HG03097 (cell line): ENCODE measurements at regions not wholly inside any gene's neighbourhood (a gene's known extent, or its start where the extent isn't known, plus 50 kb on each side); places are given as distances from the start of the nearest gene placed in this dataset.

Experiments used
- ATAC-seq: cut with Tn5 transposase; IDR thresholded peaks from one replicate; pipeline ENCODE4 v1.9.1; 2021; ENCODE audit not compliant: unreplicated experiment, low FRiP score

GRCh38 chr4:173862754-173863153 lies 332.7 kb upstream of the HAND2 start:
- no peak for ATAC-seq

DNA sequence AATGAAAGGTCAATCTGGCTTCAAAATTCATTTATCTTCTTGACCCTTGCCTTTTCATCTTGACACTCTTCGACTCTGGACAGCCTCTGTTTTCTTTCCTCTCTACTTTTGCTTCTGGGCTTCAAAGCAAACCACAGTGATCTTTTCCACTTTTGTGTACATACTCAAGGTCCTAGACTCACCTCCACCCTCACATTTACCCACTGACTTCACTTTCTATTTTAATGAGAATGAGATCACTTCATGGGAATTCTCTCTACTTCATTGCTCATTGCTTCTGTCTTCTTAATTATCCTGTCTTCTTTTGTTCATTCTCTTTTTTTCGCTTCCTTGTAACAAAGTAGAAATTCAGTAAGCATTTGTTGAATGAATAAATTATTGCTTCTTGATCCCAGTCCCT lies 330.1 kb upstream of the HAND2 start:
- ATAC-seq: no peak

- ATAC-seq: no peak
Measured at GRCh38 chr4:173859091-173859713, 329.2 kb upstream of the HAND2 start.

GRCh38 chr4:173858471-173858870 lies 328.4 kb upstream of the HAND2 start:
- no peak for ATAC-seq

GRCh38 chr4:173857828-173858227 lies 327.8 kb upstream of the HAND2 start:
- no peak for ATAC-seq

- ATAC-seq: no peak
Measured at GRCh38 chr4:173855015-173855414, 325.0 kb upstream of the HAND2 start.

- no peak for ATAC-seq
Measured at GRCh38 chr4:173852775-173853174, 322.7 kb upstream of the HAND2 start.

DNA sequence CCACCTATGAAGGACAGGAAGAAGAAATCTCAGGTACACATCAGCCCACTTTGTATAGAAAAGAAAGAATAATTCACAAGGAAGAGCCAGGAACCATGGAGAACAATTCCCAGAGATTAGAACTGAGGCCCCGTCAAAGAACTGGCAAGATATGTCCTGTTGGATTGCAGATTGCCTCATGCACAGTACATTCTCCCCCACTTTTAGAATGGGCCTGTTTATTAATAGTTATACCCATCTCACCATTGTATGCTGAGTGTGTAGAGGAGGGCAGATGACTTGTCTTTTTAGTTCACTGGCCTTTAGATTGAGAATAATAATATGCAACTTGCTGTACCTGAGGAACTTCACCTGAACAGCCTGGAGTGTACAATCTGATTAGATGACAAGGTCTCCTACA lies 315.6 kb upstream of the HAND2 start:
- no peak for ATAC-seq

DNA sequence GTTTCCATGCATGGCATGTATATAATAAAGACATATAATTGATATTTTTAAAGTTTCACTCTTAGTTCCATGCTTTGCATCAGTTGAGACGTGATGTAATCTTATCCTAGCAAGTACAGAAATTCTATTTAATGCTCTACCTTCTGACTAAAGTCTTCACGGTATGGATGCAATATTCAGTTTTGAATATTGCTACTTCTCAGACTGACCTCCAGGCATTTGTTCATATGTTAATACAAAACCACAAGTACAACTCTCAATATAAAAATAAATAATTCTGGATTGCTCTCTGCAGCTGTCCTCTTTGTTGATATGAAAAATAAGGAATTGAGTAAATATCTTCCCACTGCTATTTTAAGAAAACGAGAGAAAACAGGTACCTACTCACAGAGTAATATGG lies 309.8 kb upstream of the HAND2 start:
- no peak for ATAC-seq

- ATAC-seq: no peak
Measured at GRCh38 chr4:173837517-173837916, 307.5 kb upstream of the HAND2 start.

DNA sequence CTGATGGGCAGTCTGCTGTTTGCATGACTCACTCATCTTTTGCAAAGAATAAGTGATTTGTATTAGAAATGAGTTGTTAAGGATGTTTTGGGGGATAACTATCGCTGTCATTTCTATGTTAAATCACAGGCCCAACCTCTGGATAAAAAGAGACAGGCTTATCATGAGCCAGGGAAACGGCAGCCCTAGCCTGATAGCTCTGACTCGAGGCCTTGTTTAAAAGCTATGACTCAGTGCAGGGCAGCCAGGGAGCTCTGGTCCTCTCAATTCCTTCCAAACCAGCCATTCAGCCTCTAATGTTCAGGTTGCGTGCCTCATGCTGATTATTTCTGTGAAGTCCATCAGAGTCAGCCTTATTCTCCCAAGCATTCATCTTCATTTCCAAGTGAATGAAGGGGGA lies 305.9 kb upstream of the HAND2 start:
- ATAC-seq: no peak

- no peak for ATAC-seq
Measured at GRCh38 chr4:173834151-173834550, 304.1 kb upstream of the HAND2 start.

DNA sequence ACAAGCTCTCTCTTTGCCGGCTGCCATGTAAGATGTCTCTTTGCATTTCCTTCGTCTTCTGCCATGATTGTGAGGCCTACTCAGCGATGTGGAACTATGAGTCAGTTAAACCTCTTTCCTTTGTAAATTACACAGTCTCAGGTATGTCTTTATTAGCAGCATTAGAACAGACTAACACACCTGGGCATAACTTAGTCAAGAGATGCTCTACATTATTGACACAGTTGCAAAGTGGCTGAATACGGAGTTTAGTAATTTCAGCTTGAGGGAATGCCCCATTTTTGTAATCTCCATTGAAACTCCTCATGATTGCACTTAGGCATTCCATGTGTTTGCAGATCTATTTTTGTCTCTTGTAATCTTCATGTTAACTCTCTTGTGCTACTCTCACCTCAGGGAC lies 299.5 kb upstream of the HAND2 start:
- no peak for ATAC-seq

DNA sequence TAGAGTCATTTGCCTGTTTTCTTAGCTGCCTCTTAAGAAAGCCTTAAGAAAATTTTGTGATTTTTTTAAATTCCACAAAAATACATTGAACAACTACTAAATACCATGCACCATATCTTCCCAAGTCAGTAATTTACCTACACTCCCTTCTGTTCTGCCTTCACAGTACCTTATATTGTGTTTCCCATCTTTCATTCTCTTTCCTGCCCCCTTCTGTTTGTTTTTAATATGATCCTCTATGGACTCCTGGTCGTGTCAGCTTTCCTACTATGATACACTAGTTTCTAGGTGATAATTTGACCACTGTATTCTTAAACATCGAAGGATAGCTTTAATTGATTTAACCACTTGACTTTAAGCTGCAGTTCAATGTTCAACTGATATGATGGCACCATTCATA lies 297.7 kb upstream of the HAND2 start:
- ATAC-seq: no peak

DNA sequence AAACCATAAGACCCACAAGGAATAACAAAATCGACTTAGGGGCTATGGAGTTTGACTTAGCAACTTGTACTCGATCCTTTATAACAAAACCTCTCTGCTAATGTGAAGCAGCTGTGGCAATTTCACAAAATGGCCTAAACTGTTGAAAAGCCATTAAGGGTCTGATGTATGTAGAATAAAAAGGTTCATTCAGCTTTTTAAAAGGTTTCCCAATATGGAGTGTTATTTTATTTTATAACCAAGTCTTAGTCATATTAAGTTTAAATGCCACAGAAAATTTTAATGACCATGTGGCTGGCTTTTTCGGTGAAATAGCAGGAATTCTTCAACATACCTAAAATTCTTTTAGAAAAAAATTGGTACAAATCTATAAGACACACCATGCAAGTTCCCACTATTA lies 291.8 kb upstream of the HAND2 start:
- no peak for ATAC-seq

DNA sequence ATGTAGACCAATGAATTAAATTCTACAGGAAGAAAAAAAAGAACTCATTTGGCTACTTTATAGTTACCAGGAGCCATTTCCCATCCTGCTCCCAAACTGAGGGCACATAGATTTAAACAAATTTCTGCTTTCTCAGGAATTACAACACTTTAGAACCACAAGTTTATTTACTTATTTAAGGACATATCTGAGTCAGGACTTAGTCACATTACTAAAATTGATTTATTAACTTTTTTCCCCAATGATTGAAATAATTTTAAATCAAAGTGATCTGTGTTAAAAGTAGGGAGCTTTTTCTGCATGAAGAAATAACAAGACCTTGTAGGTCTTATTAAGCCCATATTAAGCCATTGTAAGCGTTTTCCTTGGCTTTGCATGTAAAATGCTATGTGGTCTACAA lies 291.0 kb upstream of the HAND2 start:
- ATAC-seq: no peak

DNA sequence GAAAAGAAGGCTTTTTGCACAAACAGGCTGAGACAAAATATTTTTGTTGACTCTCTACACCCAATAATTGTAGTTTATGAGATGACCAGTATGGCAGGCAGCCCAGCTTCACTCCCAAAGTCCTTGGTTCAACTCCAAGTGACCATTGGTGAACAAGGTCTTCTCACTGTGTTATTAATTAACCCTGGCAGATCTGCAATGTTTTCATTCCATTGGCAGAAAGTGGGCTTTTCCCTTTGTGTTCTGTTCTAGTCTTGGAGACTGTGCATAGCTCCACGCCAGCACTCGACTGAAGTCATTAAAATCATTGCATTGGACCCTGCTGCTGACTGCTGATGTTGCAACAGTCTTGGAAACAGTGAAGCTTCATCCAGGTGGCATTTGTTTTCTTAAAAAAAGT lies 277.3 kb upstream of the HAND2 start:
- no peak for ATAC-seq

GRCh38 chr4:173805884-173806283 lies 275.9 kb upstream of the HAND2 start:
- ATAC-seq: no peak

GRCh38 chr4:173802662-173803022 lies 272.6 kb upstream of the HAND2 start:
- no peak for ATAC-seq

GRCh38 chr4:173801876-173802661 lies 272.0 kb upstream of the HAND2 start:
- no peak for ATAC-seq

DNA sequence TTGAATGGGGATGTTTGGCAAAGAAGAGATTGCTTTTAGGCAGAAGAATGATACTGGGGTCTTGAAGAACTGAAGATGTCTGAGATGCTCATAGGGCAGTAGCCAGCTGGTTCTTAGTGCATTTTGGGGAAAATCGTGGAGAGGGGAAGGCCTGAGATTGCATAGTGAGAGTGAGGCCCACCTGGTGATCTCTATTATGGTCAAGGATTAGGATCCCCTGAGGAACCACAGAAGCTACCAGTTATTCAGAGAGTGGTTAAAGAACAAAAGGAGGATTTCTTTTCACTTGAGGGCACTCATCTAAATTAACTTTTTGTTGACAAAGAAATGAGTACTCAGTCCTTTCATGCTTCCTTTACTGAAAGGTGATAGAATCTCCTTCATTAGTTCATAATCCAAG lies 271.3 kb upstream of the HAND2 start:
- ATAC-seq: no peak

DNA sequence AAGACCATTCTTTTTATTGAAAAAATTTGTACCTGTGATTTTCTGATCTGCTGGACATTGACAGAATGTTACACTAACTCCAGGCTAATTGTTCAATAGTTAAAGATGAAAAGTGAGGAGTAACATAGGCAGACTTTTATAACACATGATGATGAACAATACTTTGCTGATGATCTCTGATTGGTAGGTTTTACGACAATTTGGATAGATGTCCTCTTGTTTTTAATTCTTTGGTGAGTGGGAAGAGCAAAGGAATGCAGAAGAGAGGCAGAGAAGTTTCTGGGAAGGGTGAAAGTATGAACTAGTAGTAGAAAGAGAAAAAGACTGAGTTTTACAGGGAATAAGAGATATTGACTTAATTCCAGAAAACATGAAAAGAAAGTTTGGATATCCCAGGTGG lies 267.3 kb upstream of the HAND2 start:
- ATAC-seq: no peak

DNA sequence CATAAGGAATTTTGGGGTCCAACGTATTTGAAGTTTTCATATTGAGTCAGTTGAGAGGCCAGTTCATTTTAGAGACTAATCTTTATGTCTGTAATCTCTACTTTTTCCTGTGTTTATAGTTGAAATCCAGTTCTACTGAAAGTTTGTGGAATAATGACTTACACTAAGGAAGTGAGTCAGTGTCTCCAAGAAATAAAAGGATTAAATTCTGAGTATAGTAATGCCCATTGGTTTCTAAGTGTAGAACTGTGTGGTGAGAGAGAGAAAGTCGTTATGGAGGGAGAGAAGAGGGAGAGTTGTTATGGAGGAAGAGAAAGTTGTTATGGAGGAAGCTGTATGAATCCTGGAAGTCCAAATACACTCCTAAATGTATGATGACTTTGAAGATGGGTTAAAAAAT lies 264.6 kb upstream of the HAND2 start:
- no peak for ATAC-seq
